Stimulated activated CD4-positive, alpha-beta T cell treated with anti-CD3 and anti-CD28 coated beads, Interleukin-4, amount 100 ng/mL, for 1 hour (primary cell): ENCODE measurements at regions not wholly inside any gene's neighbourhood (a gene's known extent, or its start where the extent isn't known, plus 50 kb on each side); places are given as distances from the start of the nearest gene placed in this dataset.
"Not testable (repeated sequence)": the region's sequence is repeated elsewhere in the genome, so short reads cannot be mapped to it uniquely, and the experiment has no call there.

Experiments used
- DNase-seq: peaks from one replicate; pipeline ENCODE4 v3.0.0-alpha.2; 2020

DNA sequence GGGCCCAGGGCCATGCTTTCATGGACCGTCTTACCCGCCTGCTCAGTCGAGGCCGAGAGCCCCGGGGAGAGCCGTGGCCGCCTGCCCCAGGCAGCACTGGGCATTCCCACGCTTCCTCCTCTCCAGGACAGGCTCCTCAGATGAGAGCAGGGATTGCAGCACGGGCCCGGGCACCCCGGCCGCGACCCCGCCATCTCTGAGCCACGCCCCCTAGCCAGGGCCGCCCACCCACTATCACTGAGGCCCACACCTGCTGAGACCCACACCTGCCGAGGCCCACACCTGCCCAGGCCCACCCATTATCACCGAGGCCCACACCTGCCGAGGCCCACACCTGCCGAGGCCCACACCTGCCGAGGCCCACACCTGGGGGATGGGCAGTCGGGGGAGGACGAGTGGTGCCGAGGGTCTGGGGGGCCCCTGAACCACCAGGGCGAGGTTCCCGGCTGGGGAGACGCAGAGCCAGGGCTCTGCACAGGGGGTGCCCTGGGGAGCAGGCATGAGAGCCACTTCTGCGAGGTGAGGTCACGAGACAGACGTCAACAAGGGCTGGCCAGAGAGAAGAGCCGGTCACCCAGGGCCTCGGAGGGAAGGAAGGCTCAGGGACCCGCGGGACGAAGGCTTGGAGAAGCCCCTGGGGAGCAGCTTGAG, 235.6 kb downstream of the ERMARD start:
- no peak for DNase-seq

DNA sequence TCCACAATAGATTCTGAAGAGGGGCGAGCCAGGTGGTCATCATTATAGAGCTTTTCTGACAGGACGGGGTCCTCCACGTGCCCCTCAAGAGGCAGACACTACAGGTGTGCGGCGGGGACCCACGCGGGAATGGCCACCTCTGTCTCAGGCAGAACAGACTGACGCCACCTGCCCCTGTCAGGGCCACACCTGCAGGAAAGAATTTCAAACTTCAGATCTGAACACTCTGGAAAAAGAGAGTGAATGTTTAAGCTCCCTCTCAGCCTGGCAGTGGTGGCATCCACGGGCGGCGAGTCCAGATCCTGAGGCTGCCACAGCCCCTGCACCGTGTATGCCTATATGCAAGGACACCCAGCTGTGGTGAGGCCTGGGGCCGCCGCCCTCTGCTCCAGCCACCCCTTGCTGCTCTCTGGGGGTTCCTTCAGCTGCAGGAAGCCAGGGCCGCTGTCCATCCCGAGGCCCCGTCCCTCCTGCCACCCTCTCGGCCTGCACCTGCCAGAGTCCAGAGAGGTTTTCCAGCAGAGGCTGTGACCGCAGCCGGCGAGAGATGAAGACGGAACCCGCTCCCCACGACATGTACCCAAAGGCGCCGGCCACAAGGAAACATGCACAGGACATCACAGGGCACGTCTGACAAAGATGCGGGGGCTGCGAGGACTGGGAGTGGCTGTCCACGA, 234.9 kb downstream of the ERMARD start:
- DNase-seq = no peak

DNA sequence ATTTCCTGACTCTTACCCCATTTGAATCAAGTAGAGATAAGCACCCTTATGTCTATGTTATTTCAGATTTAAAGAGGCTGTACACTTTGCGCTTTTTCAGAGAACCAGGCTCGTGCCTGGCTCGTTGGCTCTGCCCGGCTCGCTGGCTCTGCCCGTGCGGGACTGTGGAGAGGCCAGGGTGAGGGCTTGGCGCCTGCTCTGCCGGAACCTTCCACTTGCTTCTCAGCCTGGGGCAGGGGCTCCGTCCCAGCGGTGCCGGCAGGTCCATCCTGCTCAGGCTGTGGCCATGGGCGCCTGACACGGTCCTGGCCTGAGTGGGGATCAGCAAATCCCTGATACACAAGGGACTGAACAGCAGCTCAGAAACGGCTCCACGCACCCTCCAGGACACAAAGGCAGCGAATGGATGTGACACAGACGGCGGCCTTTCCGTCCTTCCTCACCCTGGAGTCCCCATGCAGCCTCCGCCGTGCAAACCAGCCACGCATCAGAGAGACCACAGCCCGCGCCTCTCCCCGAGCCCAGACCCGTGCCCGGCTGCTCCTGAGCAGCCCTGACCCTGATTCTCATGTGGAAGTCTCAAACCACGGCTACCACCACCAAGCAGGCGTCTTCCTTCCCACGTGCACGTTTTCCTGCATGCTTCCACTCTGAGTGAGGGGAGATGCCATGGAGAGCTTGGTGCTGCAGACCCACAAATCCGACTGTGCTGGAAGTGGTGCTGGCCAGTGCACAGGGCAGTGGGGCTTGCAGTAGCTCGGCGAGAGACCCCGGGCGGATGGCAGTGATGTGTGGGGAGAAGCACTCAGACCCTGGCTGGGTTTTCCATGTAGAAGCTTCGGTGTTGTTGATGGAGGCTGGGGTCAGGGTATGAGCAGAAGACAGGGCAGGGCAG, 233.9 kb downstream of the ERMARD start:
- DNase-seq = no peak

DNA sequence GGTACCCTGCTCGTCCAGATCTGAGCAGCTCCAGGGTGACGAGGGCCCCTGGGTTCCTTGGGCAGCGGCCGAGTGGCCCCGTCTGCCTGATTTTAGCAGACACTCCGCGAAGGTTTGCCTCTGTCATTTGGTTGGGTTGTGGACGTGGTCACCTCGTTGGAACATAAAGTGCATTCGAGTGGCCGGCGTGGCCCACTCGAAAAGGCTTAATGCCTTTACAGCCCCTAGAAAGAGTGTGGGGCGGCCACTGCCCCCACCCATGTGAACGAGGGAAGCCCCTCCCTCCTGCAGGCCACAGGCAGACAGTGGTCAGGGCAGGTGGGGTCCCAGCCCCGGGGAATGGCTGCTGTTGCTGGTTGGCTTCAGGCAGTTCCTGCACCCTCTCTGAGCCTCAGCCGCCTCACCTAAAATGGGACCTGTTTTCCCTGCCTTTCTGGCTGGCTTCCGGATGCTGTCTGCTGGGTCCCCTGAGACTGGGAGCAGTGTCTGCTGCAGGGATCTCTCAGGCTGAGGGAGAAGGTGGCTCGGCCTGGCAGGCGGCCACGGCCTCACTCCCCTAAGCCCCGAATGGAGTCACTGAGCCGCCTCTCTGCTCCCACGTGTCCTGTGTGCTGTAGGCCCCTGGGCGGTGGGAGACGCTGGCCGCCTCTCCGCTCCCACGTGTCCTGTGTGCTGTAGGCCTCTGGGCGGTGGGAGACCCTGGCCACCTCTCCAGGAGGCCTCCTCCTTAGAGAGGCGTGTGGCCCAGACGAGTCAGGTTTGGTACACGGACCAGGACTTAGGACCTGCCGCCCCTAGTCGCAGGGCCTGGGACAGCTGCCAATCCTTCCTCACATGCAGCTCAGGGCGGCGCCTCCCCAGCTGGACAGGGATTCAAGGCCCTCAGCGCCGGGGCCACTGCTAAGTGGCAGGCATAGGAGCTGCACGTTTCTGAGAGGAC, 233.0 kb downstream of the ERMARD start:
- no peak for DNase-seq

DNA sequence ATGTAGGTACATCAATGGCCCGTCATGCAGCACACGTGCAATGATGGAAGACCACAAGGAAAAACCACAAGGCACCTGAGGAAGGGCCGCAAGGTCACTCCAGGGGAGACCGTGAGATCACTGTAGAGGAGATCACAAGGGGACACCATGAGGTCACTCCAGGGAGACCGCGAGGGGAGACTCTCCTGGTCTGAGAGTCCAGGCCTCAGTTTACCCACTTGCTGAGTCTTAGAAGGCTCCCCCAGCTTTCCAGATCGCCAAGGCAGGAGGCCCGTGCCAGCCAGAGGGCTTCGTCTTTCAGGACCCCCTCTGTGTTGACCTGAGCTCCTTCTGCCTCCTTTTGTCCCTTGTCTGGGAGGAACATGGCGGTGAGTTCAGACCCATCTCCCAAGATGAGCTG, 232.2 kb downstream of the ERMARD start:
- no peak for DNase-seq

DNA sequence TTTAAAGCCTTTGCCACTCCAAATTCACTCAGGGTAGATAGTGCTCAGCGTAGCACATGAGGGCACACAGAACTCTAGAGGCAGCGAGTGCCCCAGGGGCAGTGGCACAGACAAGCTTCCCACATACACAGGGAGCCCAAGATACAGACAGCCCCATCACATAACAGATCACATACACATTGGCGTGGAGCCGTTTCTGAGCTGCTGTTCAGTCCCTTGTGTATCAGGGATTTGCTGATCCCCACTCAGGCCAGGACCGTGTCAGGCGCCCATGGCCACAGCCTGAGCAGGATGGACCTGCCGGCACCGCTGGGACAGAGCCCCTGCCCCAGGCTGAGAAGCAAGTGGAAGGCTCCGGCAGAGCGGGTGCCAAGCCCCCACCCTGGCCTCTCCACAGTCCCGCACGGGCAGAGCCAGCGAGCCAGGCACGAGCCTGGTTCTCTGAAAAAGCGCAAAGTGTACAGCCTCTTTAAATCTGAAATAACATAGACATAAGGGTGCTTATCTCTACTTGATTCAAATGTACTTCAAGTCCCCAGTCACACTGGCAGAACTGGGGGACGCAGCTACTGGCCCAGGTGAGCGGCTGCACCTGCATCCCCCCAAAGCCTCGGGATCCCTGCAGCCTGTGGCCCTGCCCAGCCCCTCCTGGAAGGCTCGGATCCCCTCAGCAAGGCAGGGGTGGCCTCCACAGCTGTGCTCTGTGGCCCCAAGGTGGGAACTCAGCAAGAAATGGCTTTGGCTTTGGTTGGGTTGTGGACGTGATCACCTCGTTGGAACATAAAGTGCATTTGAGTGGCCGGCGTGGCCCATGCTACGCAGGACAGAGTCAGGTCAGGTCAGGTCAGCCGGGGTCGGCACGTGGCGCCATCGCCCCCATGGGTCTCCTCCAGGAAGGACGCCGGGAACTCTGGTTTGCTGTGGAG, 231.3 kb downstream of the ERMARD start:
- no peak for DNase-seq

DNA sequence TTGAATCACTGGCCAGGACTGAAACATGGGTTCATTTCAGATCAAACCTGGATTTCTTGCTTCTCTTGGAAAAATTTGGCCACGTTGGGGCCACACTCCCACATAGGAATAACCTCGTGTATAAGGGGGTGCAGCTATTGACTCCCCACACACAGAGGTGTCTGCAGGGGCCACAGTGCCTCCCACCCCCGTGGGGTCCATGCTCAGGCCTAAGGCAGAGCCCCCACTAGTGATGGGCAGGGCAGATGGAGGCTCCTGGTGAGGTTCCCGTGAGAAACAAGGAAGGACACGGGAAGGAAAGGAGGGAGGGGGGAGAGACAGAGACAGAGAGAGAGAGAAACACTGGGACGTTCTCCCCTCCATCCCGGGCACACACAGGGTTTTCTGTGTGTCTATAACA, 230.5 kb downstream of the ERMARD start:
- DNase-seq = no peak

DNA sequence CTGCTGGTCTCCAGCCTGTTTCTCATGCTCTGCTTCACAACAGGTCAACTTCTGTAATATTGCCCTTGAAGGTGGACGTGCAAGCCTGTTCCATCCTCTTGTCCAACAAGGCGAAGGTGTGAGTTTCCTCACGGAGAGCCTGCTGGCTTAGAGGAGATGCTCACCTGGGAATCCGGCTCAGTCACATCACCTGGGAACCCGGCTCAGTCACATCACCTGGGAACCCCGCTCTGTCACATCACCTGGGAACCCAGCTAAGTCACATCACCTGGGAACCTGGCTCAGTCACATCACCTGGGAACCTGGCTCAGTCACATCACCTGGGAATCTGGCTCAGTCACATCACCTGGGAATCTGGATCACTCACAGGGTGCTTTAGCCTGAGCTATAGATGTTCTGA, 230.1 kb downstream of the ERMARD start:
- no peak for DNase-seq

DNA sequence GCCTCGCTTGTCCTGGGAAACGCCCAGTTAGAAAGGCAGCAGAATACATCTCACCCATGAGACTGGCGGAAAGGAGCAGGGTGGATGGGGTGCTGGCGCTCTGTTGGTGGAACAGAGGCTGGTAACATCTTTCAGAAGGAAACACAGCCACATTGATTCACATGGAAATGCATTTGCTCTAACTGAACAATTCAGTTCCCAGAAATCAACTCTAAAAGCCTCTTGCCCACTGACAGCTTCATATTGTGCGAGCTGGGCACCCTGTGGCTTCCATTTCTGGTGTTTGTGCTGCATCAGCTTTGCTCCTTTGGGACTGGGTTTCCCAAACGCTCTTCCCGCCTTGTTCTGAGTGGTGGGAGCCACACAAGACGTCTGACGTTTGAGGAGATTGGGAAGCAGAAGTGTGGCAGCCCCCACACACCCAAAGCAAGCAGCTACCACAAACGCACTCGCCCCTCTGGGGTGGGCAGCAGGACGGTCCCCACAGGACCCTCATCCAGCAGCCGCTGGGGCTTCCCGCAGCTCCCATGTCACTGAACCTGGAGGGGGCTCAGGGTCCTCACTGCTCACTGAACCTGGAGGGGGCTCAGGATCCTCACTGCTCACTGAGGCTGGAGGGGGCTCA, 229.5 kb downstream of the ERMARD start:
- no peak for DNase-seq

DNA sequence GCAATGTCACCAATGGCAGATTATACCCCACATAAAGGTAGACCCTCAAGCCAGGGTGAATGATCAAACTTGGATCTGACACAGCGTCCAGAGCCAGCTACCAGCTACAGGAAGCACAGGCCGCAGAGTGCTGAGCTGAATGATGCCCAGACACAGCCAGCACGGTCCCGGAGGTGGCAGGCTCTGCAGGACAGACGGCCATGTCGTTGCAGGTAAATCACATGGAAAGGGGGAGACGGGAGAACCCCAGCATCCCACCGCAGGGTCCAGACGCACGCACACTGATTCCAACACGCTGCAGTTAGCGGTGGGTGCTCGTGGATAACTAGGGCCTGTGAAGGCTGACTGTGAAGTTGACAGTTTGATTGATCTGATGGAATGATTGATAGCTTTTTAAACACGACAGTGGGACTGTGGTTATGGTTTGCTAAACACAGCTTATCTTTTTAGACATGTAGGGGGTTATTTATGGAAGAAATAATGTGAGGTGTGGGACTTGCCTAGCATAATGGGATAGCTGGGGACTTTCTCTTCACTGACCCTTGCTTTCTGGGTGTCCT, 228.5 kb downstream of the ERMARD start:
- no peak for DNase-seq

DNA sequence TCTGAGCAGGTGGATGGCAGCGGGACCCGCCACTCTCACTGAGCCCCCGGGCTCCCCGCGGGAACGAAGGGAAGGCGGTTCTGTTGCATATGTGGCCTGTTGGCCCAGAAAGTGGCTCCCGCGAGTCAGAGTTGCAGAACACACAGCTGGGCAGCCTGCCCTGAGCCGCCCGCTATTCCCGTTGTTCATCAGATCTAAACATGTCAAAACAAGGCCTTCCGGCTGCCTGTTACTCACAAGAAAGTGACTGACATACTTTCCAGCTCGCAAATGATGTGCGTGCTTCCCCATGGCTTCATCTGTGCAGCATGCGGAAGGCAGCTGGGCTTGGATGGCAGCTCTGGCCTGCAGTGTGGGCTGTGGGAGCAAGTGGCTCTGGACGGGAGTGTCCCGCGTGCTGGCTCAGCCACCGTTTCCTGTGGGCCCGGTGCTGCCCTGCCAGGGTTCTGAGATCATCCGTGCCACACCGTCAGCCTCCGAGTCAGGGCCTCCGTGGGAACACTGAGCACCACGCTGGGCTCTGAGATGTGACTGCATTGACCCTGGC, 227.3 kb downstream of the ERMARD start:
- DNase-seq = no peak

DNA sequence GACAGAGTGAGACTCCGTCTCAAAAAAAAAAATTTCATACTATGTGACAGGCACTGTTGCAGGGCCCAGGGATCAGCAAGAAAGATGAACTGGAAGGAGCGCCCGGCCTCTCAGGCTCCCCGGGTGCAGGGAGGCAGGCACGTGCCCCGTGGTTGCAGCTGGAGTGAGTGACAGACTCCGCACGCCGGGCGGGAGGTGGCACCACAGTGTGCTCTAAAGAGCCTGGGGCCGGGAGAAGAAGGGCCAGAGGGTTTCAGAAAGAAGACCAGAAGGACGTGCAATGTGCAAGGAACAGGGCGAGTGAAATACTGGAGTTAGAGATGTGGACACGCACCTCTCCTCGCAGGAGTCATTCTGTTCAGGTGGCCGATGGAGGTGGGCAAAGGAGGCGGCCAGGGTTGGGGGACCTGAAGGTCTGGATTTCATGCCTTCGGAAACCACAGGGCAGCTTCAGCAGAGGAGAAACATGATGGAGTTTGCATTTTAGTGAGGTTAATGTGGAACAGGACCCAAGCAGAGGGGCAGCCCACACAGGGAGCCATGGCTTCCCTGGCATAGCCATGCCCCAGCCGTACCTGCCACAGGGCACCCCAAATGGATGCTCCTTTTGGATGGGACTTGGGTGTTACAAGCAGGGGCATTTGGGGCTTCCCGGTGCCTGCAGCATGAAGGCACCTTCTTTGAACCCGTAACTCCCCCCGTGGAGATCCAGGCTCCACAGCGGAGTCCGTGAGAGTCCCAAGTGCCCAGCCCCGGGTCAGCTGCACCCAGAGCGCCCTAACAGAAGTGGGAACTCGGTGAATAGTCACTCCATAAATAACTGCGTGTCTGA, 226.2 kb downstream of the ERMARD start:
- DNase-seq = no peak

DNA sequence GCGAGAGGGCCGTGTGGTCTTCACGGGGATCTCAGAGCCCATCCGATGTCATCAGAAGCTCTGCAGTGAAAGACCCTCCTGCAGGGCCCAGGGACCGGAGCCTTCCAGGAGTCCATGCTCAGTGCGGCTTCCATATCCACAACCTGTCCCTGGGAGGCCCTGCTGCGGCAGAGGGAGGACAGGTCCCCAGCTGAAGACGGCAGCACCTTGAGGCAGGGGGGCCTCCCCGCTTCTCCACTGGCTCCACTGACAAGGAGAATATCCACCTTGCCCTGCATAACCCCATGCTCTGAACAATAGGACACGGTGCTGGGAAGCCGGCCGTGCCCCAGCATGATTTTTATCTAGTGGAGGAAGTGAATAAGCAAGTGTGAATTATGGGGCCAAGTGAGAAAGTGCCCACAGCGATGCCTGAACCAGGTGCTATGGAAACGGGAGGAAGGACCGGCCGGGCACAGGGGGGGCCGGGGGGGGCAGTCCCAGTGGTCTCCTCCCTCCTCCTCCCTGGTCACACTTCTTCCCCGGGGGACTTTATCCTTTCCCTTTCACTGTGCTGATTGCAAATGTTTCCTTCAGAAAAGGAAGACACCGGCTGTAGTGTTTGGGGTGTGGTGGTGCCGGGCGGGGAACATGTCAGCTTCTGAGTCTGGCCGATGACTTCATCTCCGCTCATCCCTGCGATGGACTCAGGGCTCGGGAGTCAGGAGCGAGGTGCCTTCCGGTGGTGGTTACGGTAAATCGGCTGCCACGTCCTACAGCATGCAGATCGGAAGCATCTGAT, 225.1 kb downstream of the ERMARD start:
- DNase-seq = no peak

DNA sequence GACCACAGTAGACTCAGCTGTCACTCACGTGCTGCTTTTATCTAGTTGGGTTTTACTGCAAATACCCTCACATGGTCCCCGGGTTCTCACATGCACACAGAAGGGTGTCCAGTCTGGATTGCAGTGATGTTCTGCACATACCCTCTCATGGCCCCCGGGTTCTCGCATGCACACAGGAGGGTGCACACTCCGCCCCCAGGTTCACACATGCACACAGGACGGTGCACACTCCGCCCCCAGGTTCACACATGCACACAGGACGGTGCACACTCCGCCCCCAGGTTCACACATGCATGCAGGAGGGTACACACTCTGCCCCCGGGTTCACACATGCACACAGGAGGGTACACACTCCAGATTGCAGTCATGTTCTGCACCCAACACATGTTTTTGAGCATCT, 224.3 kb downstream of the ERMARD start:
- no peak for DNase-seq

DNA sequence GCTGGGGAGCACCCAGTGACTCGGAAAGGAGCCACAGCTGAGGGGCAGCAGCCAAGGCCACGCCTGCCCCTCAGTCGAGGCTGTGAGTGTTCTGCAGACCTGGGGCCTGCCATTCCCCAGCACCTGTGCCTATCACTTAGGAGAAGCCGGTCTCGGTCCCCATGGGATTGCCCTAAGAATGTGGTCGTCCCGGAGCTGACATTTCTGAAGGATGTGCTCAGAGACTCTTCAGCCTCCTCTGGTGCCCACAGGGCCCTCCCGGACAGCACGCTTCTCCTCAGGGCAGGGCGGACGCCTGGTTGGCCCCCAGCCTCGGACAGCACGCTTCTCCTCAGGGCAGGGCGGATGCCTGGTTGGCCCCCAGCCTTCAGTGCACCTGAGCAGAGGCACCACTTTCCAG, 223.9 kb downstream of the ERMARD start:
- no peak for DNase-seq

DNA sequence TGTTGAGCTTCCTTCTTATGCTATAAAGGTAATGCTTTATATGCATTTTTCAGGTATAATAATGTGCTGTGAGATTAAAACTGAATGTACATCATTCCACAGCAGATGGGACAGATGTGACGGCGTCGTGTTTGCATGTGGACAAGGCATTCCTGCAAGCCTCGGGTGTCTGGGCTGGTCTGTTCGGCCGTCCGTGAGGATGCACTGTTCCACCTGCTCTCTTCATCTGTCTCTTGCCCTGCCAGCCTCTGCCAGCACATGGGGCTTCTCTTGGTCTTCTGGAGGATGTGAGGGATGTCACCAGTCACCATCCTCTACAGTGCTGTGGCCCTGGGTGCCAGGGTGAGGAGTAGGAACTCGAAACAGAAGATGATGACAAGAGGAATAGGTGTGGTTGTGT, 223.2 kb downstream of the ERMARD start:
- no peak for DNase-seq

DNA sequence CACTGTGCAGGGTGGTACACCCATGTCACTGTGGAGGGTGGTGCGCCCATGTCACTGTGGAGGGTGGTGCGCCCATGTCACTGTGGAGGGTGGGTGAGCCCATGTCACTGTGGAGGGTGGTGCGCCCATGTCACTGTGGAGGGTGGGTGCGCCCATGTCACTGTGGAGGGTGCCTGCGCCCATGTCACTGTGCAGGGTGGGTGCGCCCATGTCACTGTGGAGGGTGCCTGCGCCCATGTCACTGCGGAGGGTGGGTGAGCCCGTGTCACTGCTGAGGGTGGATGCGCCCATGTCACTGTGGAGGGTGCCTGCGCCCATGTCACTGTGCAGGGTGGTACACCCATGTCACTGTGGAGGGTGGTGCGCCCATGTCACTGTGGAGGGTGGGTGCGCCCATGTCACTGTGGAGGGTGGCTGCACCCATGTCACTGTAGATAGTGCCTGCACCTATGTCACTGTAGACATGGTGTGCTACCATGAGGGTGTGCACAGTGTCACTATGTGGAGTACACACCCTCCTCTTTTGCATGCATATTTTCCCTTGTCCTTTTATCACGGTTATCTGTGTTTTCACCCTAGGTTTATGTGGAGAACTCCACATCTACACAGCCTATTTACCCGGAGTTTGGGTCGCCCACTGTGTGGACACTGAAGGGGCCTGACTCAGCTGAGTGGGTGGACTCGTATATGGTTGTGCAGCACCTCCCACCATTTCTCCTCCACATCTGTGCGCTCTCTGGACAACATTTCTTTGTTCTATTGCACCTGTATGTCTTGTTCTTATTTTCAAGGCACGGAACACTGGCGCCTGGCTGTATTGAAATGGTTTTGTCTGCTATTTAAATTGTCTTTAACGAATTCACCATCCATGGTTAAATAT, 222.4 kb downstream of the ERMARD start:
- DNase-seq = not testable (repeated sequence)

DNA sequence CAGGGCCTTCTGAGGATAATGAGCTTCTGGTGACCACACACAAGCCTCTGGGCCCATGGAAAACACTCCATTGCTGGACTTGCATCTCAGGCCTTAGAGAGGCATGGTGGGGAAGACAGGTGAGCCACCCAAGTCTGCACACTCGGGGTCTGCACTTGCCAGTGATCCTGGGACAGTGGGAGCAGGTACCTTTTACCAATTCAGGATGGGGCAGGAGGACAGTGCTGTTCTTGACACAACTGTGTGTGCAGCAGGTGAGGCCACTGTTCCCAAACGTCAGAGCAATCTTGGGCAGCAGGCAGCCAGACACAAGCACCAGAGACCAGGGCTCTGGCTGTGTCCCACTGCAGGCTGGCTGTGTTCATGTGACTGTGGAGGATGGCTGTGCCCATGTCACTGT, 221.3 kb downstream of the ERMARD start:
- no peak for DNase-seq
